ENCODE measurements at regions not wholly inside any gene's neighbourhood (a gene's known extent, or its start where the extent isn't known, plus 50 kb on each side); places are given as distances from the start of the nearest gene placed in this dataset.

DNA sequence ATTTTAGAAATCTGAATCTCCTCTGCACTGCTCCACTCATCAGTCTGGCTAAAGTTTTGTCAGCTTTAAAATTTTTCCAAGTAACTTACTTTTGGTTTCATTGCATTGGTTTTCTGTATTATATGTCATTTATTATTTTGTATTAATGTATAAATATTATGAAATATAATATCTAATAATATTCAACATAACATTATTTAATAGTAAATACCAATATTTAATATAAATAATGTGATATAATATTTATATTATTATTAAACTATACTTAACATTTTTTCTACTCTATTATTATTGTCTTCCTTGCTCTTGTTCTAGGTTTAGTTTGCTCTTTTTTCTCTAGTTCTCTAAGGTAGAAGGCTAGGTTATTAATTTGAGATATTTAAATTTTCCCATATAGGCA lies 512.1 kb downstream of the AACS start:
- TF ChIP-seq CTCF (IDR thresholded peaks at IDR 0.05; ENCODE audit: control insufficient read depth, insufficient read depth, low read depth, low read length, missing control alignments): no peak
- no peak overlapping the region for H3K4me3 ChIP-seq (ENCODE audit: control insufficient read depth, low read depth, low read length)
- no peak for DNase-seq (ENCODE audit: low read depth)

GRCh38 chr12:125579916-125580315 lies 514.7 kb downstream of the AACS start:
- no peak for DNase-seq (ENCODE audit: low read depth)
- TF ChIP-seq CTCF (IDR thresholded peaks at IDR 0.05; ENCODE audit: control insufficient read depth, insufficient read depth, low read depth, low read length, missing control alignments): no peak
- no peak overlapping the region for H3K4me3 ChIP-seq (ENCODE audit: control insufficient read depth, low read depth, low read length)

- no peak overlapping the region for H3K4me3 ChIP-seq (ENCODE audit: control insufficient read depth, low read depth, low read length)
- DNase-seq (ENCODE audit: low read depth): no peak
- TF ChIP-seq CTCF (IDR thresholded peaks at IDR 0.05; ENCODE audit: control insufficient read depth, insufficient read depth, low read depth, low read length, missing control alignments): no peak
Measured at GRCh38 chr12:125583071-125583470, 517.8 kb downstream of the AACS start.

DNA sequence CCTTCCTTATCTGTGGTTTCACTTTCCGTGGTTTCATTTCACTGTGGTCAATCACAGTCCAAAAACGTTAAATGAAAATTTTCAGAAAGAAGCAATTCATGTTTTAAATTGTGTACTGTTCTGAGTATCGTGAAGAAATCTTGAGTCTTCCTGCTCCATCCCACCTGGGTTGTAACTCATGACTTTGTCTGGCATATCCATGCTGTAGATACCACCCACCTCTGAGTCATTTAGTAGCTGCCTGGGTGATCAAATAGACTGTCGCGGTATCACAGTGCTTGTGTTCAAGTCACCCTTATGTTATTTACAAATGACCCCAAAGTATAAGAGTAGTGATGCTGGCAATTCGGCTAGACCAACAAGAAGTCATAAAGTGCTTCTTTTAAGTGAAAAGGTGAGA lies 521.2 kb downstream of the AACS start:
- H3K4me3 ChIP-seq (ENCODE audit: control insufficient read depth, low read depth, low read length): no peak overlapping the region
- DNase-seq (ENCODE audit: low read depth): no peak
- no peak for TF ChIP-seq CTCF (IDR thresholded peaks at IDR 0.05; ENCODE audit: control insufficient read depth, insufficient read depth, low read depth, low read length, missing control alignments)

GRCh38 chr12:125593269-125593668 lies 528.0 kb downstream of the AACS start:
- TF ChIP-seq CTCF (IDR thresholded peaks at IDR 0.05; ENCODE audit: control insufficient read depth, insufficient read depth, low read depth, low read length, missing control alignments): no peak

GRCh38 chr12:125604976-125605375 lies 539.7 kb downstream of the AACS start:
- no peak for DNase-seq (ENCODE audit: low read depth)
- no peak for TF ChIP-seq CTCF (IDR thresholded peaks at IDR 0.05; ENCODE audit: control insufficient read depth, insufficient read depth, low read depth, low read length, missing control alignments)
- H3K4me3 ChIP-seq (ENCODE audit: control insufficient read depth, low read depth, low read length): no peak overlapping the region

More at GRCh38 chr12:125593269-125593668, 528.0 kb downstream of the AACS start:
- DNase-seq (ENCODE audit: low read depth): no peak
- H3K4me3 ChIP-seq (ENCODE audit: control insufficient read depth, low read depth, low read length): no peak overlapping the region

DNA sequence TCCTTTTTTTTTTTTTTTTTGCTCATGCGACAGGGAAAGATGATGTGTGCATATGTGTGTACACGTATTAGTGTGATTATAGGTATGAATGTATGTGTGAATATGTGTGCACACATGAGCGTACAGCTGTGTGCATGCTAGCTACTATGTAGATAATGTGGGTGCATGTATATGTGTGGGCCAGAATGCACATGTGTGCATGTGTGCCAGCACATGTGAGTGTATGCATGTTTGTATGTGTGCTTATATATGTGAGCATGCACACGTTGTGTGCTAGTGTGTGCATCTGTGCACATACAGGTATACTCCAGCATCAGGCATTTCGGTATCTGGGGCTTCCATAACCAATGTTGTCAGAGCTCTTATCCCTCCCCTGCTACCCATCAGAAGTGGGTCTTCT lies 541.1 kb downstream of the AACS start:
- TF ChIP-seq CTCF (IDR thresholded peaks at IDR 0.05; ENCODE audit: control insufficient read depth, insufficient read depth, low read depth, low read length, missing control alignments): no peak
- no peak for DNase-seq (ENCODE audit: low read depth)
- H3K4me3 ChIP-seq (ENCODE audit: control insufficient read depth, low read depth, low read length): no peak overlapping the region
